SK-N-SH treated with all-trans-retinoic acid at 6 μM for 48 hours (cell line): ENCODE measurements at regions not wholly inside any gene's neighbourhood (a gene's known extent, or its start where the extent isn't known, plus 50 kb on each side); places are given as distances from the start of the nearest gene placed in this dataset.

Experiments
- ATAC-seq: fragments of 200-7000 bp; cut with Tn5 transposase; 3 replicates; pipeline ENCODE4 v1.9.1; 2020; ENCODE audit warnings: mild to moderate bottlenecking, moderate library complexity
- ARNTL ChIP-seq: fragments of 450-650 bp; formaldehyde crosslinking; IDR thresholded peaks from 2 replicates; pipeline ENCODE4 v1.5.0; 2020; ENCODE audit warnings: low read depth, mild to moderate bottlenecking, moderate library complexity, borderline replicate concordance
- BACH2 ChIP-seq: fragments of 250-450 bp; sonication (Bioruptor Pico); IDR thresholded peaks from 2 replicates; pipeline ENCODE4 v1.9.0; 2021; ENCODE audit warnings: mild to moderate bottlenecking, borderline replicate concordance
- CSDC2 ChIP-seq: fragments of 250-450 bp; sonication (Bioruptor Pico); IDR thresholded peaks from 2 replicates; pipeline ENCODE4 v1.5.0; 2020; ENCODE audit warnings: mild to moderate bottlenecking, moderate library complexity
- ESRRG ChIP-seq: fragments of 250-450 bp; sonication (Bioruptor Pico); IDR thresholded peaks from 2 replicates; pipeline ENCODE4 v1.6.1; 2021; ENCODE audit warnings: mild to moderate bottlenecking
- GLIS3 ChIP-seq: fragments of 250-450 bp; sonication (Bioruptor Pico); IDR thresholded peaks from 2 replicates; pipeline ENCODE4 v1.5.0; 2020; ENCODE audit warnings: mild to moderate bottlenecking, moderate library complexity
- ISL1 ChIP-seq: fragments of 250-450 bp; sonication (Bioruptor Pico); IDR thresholded peaks from 2 replicates; pipeline ENCODE4 v2.1.2; 2022; ENCODE audit warnings: mild to moderate bottlenecking, moderate library complexity
- OSR1 ChIP-seq: fragments of 250-450 bp; sonication (Bioruptor Pico); IDR thresholded peaks from 2 replicates; pipeline ENCODE4 v1.8.0; 2022; ENCODE audit warnings: moderate library complexity, mild to moderate bottlenecking, inconsistent platforms
- RARB ChIP-seq: fragments of 250-450 bp; sonication (Bioruptor Pico); IDR thresholded peaks from 2 replicates; pipeline ENCODE4 v1.8.0; 2021; ENCODE audit warnings: mild to moderate bottlenecking, moderate library complexity
- SNAI2 ChIP-seq: fragments of 250-450 bp; sonication (Bioruptor Pico); IDR thresholded peaks from 2 replicates; pipeline ENCODE4 v1.5.0; 2020; ENCODE audit warnings: mild to moderate bottlenecking, moderate library complexity
- TCF4 ChIP-seq: fragments of 250-450 bp; sonication (Bioruptor Pico); IDR thresholded peaks from 2 replicates; pipeline ENCODE4 v1.8.0; 2021; ENCODE audit warnings: mild to moderate bottlenecking, moderate library complexity, borderline replicate concordance
- TOX ChIP-seq: fragments of 250-450 bp; sonication (Bioruptor Pico); IDR thresholded peaks from 2 replicates; pipeline ENCODE4 v1.8.0; 2021; ENCODE audit warnings: mild to moderate bottlenecking, moderate library complexity, borderline replicate concordance
- ZC3H10 ChIP-seq: fragments of 250-450 bp; sonication (Bioruptor Pico); IDR thresholded peaks from 2 replicates; pipeline ENCODE4 v1.5.1; 2021; ENCODE audit warnings: mild to moderate bottlenecking, moderate library complexity
- ZFP3 ChIP-seq: fragments of 250-450 bp; sonication (Bioruptor Pico); IDR thresholded peaks from 2 replicates; pipeline ENCODE4 v1.5.0; 2020; ENCODE audit warnings: mild to moderate bottlenecking, moderate library complexity
- ZFP30 ChIP-seq: fragments of 450-650 bp; formaldehyde crosslinking; IDR thresholded peaks from 2 replicates; pipeline ENCODE4 v1.5.0; 2022; ENCODE audit warnings: mild to moderate bottlenecking, moderate library complexity
- ZNF565 ChIP-seq: fragments of 450-650 bp; formaldehyde crosslinking; conservative IDR thresholded peaks from 2 replicates; pipeline ENCODE4 v1.5.0; 2020; ENCODE audit warnings: low read depth, mild to moderate bottlenecking, moderate library complexity
- ZNF70 ChIP-seq: fragments of 450-650 bp; formaldehyde crosslinking; IDR thresholded peaks from 2 replicates; pipeline ENCODE4 v1.5.0; 2020; ENCODE audit warnings: mild to moderate bottlenecking, moderate library complexity
- ZNF8 ChIP-seq: fragments of 450-650 bp; formaldehyde crosslinking; IDR thresholded peaks from 2 replicates; pipeline ENCODE4 v1.5.0; 2020; ENCODE audit warnings: mild to moderate bottlenecking, moderate library complexity
- TF ChIP-seq, protein P1 (sequence below): fragments of 250-450 bp; sonication (Bioruptor Pico); IDR thresholded peaks from 2 replicates; pipeline ENCODE4 v1.5.1; 2021; ENCODE audit warnings: mild to moderate bottlenecking, moderate library complexity
- TF ChIP-seq, protein P2 (sequence below): fragments of 250-450 bp; sonication (Bioruptor Pico); IDR thresholded peaks from 2 replicates; pipeline ENCODE4 v1.5.0; 2020; ENCODE audit warnings: mild to moderate bottlenecking, moderate library complexity
- TF ChIP-seq, protein P3 (sequence below): fragments of 250-450 bp; sonication (Bioruptor Pico); IDR thresholded peaks from 2 replicates; pipeline ENCODE4 v1.8.0; 2021; ENCODE audit warnings: low read depth, mild to moderate bottlenecking, moderate library complexity, borderline replicate concordance

DNA sequence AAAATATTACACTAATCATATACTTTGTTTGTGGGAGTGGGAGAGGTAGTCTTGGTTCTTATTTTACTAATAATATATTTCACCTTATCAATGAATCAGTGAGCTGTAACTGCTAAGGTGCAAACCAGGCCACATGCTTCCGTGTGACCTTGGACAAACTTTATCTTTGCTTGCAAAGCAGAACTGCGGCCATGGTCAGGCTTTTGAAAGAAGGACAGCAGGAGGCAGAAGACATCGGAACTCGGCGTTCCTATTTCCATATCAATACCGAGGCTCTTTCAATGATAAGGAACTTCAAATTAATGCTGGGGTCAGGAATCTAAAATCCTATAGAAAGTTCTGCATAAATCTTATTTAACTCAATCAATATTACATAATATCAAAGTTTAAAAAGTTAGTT, 491.9 kb upstream of the PFKP start:
- TF ChIP-seq ISL1 (CRISPR knock-in tag) (no peak), ZNF8 (no peak), CSDC2 (CRISPR knock-in tag) (no peak), OSR1 (CRISPR knock-in tag) (no peak), TCF4 (CRISPR knock-in tag) (no peak), RARB (CRISPR knock-in tag) (no peak), ZC3H10 (CRISPR knock-in tag) (no peak), ZNF565 (CRISPR knock-in tag) (no peak), BACH2 (CRISPR knock-in tag) (no peak)
- TF ChIP-seq, protein P1, sequence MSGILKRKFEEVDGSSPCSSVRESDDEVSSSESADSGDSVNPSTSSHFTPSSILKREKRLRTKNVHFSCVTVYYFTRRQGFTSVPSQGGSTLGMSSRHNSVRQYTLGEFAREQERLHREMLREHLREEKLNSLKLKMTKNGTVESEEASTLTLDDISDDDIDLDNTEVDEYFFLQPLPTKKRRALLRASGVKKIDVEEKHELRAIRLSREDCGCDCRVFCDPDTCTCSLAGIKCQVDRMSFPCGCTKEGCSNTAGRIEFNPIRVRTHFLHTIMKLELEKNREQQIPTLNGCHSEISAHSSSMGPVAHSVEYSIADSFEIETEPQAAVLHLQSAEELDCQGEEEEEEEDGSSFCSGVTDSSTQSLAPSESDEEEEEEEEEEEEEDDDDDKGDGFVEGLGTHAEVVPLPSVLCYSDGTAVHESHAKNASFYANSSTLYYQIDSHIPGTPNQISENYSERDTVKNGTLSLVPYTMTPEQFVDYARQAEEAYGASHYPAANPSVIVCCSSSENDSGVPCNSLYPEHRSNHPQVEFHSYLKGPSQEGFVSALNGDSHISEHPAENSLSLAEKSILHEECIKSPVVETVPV (CRISPR knock-in tag): no peak
- TF ChIP-seq, protein P2, sequence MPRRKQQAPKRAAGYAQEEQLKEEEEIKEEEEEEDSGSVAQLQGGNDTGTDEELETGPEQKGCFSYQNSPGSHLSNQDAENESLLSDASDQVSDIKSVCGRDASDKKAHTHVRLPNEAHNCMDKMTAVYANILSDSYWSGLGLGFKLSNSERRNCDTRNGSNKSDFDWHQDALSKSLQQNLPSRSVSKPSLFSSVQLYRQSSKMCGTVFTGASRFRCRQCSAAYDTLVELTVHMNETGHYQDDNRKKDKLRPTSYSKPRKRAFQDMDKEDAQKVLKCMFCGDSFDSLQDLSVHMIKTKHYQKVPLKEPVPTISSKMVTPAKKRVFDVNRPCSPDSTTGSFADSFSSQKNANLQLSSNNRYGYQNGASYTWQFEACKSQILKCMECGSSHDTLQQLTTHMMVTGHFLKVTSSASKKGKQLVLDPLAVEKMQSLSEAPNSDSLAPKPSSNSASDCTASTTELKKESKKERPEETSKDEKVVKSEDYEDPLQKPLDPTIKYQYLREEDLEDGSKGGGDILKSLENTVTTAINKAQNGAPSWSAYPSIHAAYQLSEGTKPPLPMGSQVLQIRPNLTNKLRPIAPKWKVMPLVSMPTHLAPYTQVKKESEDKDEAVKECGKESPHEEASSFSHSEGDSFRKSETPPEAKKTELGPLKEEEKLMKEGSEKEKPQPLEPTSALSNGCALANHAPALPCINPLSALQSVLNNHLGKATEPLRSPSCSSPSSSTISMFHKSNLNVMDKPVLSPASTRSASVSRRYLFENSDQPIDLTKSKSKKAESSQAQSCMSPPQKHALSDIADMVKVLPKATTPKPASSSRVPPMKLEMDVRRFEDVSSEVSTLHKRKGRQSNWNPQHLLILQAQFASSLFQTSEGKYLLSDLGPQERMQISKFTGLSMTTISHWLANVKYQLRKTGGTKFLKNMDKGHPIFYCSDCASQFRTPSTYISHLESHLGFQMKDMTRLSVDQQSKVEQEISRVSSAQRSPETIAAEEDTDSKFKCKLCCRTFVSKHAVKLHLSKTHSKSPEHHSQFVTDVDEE (CRISPR knock-in tag): no peak
- TF ChIP-seq, protein P3, sequence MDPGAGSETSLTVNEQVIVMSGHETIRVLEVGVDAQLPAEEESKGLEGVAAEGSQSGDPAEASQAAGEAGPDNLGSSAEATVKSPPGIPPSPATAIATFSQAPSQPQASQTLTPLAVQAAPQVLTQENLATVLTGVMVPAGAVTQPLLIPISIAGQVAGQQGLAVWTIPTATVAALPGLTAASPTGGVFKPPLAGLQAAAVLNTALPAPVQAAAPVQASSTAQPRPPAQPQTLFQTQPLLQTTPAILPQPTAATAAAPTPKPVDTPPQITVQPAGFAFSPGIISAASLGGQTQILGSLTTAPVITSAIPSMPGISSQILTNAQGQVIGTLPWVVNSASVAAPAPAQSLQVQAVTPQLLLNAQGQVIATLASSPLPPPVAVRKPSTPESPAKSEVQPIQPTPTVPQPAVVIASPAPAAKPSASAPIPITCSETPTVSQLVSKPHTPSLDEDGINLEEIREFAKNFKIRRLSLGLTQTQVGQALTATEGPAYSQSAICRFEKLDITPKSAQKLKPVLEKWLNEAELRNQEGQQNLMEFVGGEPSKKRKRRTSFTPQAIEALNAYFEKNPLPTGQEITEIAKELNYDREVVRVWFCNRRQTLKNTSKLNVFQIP: no peak
- no peak for ATAC-seq

DNA sequence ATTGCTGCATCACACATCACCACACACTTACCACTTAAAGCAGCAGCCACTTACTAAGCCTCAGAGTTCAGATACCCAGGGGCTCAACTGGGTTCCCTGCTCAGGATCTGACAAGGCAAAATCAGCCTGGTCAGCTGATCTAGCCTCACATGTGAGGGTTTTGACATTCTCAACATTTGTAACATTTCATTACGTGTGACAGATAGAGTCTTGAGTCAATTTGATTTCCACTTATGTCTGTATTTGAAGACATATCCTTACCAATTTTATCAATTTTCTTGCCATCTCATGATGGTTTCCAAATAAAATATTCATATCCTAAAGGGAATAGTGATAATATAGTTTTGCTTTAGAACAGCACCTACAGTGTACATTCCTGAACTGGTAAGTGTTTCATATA, 494.7 kb upstream of the PFKP start:
- no peak for TF ChIP-seq ARNTL (CRISPR knock-in tag)
- TF ChIP-seq CSDC2 (CRISPR knock-in tag): no peak
- no peak for TF ChIP-seq SNAI2 (CRISPR knock-in tag)
- TF ChIP-seq GLIS3 (CRISPR knock-in tag): no peak
- TF ChIP-seq, protein P2 (CRISPR knock-in tag): no peak
- no peak for TF ChIP-seq TCF4 (CRISPR knock-in tag)
- TF ChIP-seq BACH2 (CRISPR knock-in tag): no peak
- TF ChIP-seq TOX (CRISPR knock-in tag): no peak
- TF ChIP-seq ESRRG (CRISPR knock-in tag): no peak
- no peak for TF ChIP-seq RARB (CRISPR knock-in tag)
- TF ChIP-seq ZNF70 (CRISPR knock-in tag): no peak
- TF ChIP-seq, protein P1 (CRISPR knock-in tag): no peak
- TF ChIP-seq ZFP3 (CRISPR knock-in tag): no peak
- ATAC-seq: no peak

DNA sequence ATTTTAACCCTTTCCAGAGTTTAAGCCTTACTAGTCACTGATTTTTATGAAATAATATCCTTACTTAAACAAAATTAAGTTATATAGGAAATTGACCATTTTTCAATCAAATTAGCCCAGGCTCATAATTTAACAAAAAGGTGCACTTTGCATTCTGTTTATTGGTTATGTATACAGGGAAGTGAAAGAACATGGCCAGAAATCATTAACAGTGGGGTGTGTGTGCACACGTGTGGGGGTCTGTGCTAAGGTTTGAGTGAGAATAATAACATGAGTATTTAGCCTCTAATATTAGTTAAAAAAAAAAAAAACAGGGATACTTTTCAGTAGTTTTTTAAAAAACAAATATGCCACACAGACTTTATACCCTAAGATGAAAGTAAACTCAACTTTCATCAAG, 510.5 kb upstream of the PFKP start:
- ATAC-seq: no peak
- TF ChIP-seq ZNF8 (no peak), ZNF70 (CRISPR knock-in tag) (no peak), RARB (CRISPR knock-in tag) (no peak), ESRRG (CRISPR knock-in tag) (no peak), ISL1 (CRISPR knock-in tag) (no peak), TOX (CRISPR knock-in tag) (no peak), ARNTL (CRISPR knock-in tag) (no peak), ZNF565 (CRISPR knock-in tag) (no peak), ZFP3 (CRISPR knock-in tag) (no peak), ZFP30 (CRISPR knock-in tag) (no peak)
- TF ChIP-seq, protein P2 (CRISPR knock-in tag): no peak
- TF ChIP-seq, protein P3: no peak
